IMR-90 (cell line): ENCODE measurements at regions not wholly inside any gene's neighbourhood (a gene's known extent, or its start where the extent isn't known, plus 50 kb on each side); places are given as distances from the start of the nearest gene placed in this dataset.

Source experiments
- ATAC-seq: fragments of 200-7000 bp; cut with Tn5 transposase; 2 replicates; pipeline ENCODE4 v1.9.1; 2020; ENCODE audit warnings: low read depth, mild to moderate bottlenecking, moderate library complexity
- BruUV-seq: library from RNA; stranded (reverse); fragments of 400-500 nt; replicated peaks from 2 replicates; lab custom pipeline; 2021; lab: Mats Ljungman, UMichigan
- CTCF ChIA-PET: fragments of 300-600 bp; formaldehyde crosslinking; extraction: SDS; loops from one replicate; lab custom pipeline; 2021; ENCODE audit warnings: antibody characterized with exemption; lab: Yijun Ruan, JAX
- POLR2A ChIA-PET: fragments of 300-600 bp; sonication (Branson Sonifier 250); formaldehyde crosslinking; loops from one replicate; lab custom pipeline; 2022; ENCODE audit warnings: antibody characterized with exemption; ENCODE audit not compliant: unreplicated experiment; lab: Charles Lee
- DNase-seq: peaks from one replicate; pipeline ENCODE4 v3.0.0; 2013
- H2AFZ ChIP-seq: replicated peaks from 2 replicates; pipeline ENCODE3; 2013; ENCODE audit warnings: low read length, mild to moderate bottlenecking; ENCODE audit not compliant: poor library complexity
- H2AK5ac ChIP-seq: 2 replicates; pipeline ENCODE4 v1.6.1; 2013; ENCODE audit warnings: low read depth, low read length, inconsistent platforms
- H2AK9ac ChIP-seq: replicated peaks from 2 replicates; pipeline ENCODE3; 2013; ENCODE audit warnings: mild to moderate bottlenecking, low read depth, low read length, moderate library complexity; ENCODE audit not compliant: poor library complexity
- H2BK120ac ChIP-seq: 2 replicates; pipeline ENCODE4 v1.6.1; 2013; ENCODE audit warnings: low read depth, low read length, inconsistent platforms
- H2BK15ac ChIP-seq: 3 replicates; pipeline ENCODE4 v1.6.1; 2013; ENCODE audit warnings: low read depth, low read length, inconsistent platforms
- H2BK20ac ChIP-seq: 2 replicates; pipeline ENCODE4 v1.6.1; 2013; ENCODE audit warnings: low read depth, mild to moderate bottlenecking, inconsistent platforms, low read length, moderate library complexity
- H2BK5ac ChIP-seq: 2 replicates; pipeline ENCODE4 v1.6.1; 2013; ENCODE audit warnings: mild to moderate bottlenecking, low read depth, low read length, inconsistent platforms; ENCODE audit not compliant: poor library complexity, severe bottlenecking
- H3K14ac ChIP-seq: replicated peaks from 2 replicates; pipeline ENCODE4 v1.6.1; 2013; ENCODE audit warnings: low read depth, low read length, inconsistent platforms
- H3K18ac ChIP-seq: 2 replicates; pipeline ENCODE4 v1.6.1; 2013; ENCODE audit warnings: low read depth, low read length, control low read depth
- H3K23ac ChIP-seq: 2 replicates; pipeline ENCODE4 v1.6.1; 2013; ENCODE audit warnings: low read depth, low read length, inconsistent platforms
- H3K27ac ChIP-seq: 2 replicates; pipeline ENCODE4 v1.5.1; 2013; ENCODE audit warnings: mild to moderate bottlenecking, control low read depth, low read length; ENCODE audit not compliant: insufficient read depth
- H3K27me3 ChIP-seq: 2 replicates; pipeline ENCODE4 v1.6.1; 2013; ENCODE audit warnings: low read length; ENCODE audit not compliant: control insufficient read depth, insufficient read depth
- H3K36me3 ChIP-seq: 2 replicates; pipeline ENCODE4 v1.6.1; 2013; ENCODE audit warnings: low read length, mixed read lengths; ENCODE audit not compliant: control insufficient read depth, insufficient read depth
- H3K4ac ChIP-seq: 2 replicates; pipeline ENCODE4 v1.6.1; 2013; ENCODE audit warnings: low read depth, low read length, inconsistent platforms
- H3K4me1 ChIP-seq: 2 replicates; pipeline ENCODE4 v1.6.1; 2013; ENCODE audit warnings: low read length, mixed read lengths; ENCODE audit not compliant: control insufficient read depth, insufficient read depth
- H3K4me2 ChIP-seq: 2 replicates; pipeline ENCODE4 v1.6.1; 2013; ENCODE audit warnings: low read depth, mild to moderate bottlenecking, control low read depth, low read length, moderate library complexity
- H3K4me3 ChIP-seq: 2 replicates; pipeline ENCODE4 v1.5.1; 2013; ENCODE audit warnings: low read depth, mild to moderate bottlenecking, control low read depth, low read length, moderate library complexity; ENCODE audit not compliant: insufficient read depth
- H3K56ac ChIP-seq: 2 replicates; pipeline ENCODE4 v1.6.1; 2013; ENCODE audit warnings: low read length, inconsistent platforms; ENCODE audit not compliant: insufficient read depth; ENCODE audit errors: extremely low read depth
- H3K79me1 ChIP-seq, 2 experiments: 2 replicates each; pipeline ENCODE4 v1.6.1; 2013; ENCODE audit warnings: low read length in 2 of 2, inconsistent platforms in 1 of 2, low read depth in 1 of 2
- H3K9ac ChIP-seq: 2 replicates; pipeline ENCODE4 v1.6.1; 2013; ENCODE audit warnings: low read depth, low read length, control low read depth
- H3K9me1 ChIP-seq: 2 replicates; pipeline ENCODE4 v1.6.1; 2013; ENCODE audit warnings: low read length, inconsistent platforms; ENCODE audit not compliant: insufficient read depth
- H3K9me3 ChIP-seq: 2 replicates; pipeline ENCODE4 v1.6.1; 2013; ENCODE audit warnings: low read length; ENCODE audit not compliant: control insufficient read depth, insufficient read depth
- H4K20me1 ChIP-seq: 2 replicates; pipeline ENCODE4 v1.6.1; 2013; ENCODE audit warnings: low read length, inconsistent platforms; ENCODE audit not compliant: insufficient read depth
- H4K5ac ChIP-seq: 2 replicates; pipeline ENCODE4 v1.6.1; 2013; ENCODE audit warnings: mild to moderate bottlenecking, low read depth, low read length, control low read depth
- H4K8ac ChIP-seq, 2 experiments: 2 replicates each; pipeline ENCODE4 v1.6.1; 2013; ENCODE audit warnings: low read depth in 2 of 2, low read length in 2 of 2, control low read depth in 1 of 2, inconsistent platforms in 1 of 2
- H4K91ac ChIP-seq: 2 replicates; pipeline ENCODE4 v1.6.1; 2013; ENCODE audit warnings: low read depth, low read length, inconsistent platforms; ENCODE audit not compliant: insufficient read depth
- CTCF ChIP-seq: conservative IDR thresholded peaks from 2 replicates; pipeline ENCODE4 v1.5.1; 2012; ENCODE audit warnings: mild to moderate bottlenecking, low read depth, low read length, improper control_type of control experiment
- FOS ChIP-seq: fragments of 150-350 bp; IDR thresholded peaks from 2 replicates; pipeline ENCODE4 v1.6.1; 2016; ENCODE audit warnings: low read depth, low read length
- MAFK ChIP-seq: IDR thresholded peaks from 2 replicates; pipeline ENCODE4 v1.6.1; 2012; ENCODE audit warnings: low read depth, low read length, improper control_type of control experiment
- MAZ ChIP-seq: IDR thresholded peaks from 2 replicates; pipeline ENCODE4 v1.6.1; 2012; ENCODE audit warnings: low read depth, mild to moderate bottlenecking, low read length, improper control_type of control experiment, moderate library complexity, borderline replicate concordance
- MXI1 ChIP-seq: IDR thresholded peaks from 2 replicates; pipeline ENCODE4 v1.6.1; 2012; ENCODE audit warnings: low read depth, mild to moderate bottlenecking, low read length, moderate library complexity, borderline replicate concordance
- SMC3 ChIP-seq: fragments of 150-350 bp; IDR thresholded peaks from 2 replicates; pipeline ENCODE4 v1.6.1; 2016; ENCODE audit warnings: low read depth, mild to moderate bottlenecking, antibody characterized with exemption, low read length, moderate library complexity
- WGBS, 2 experiments: methylation state at CpG; one replicate each; pipeline versions ENCODE4 v1.1.5 to v1.1.7; 2013; ENCODE audit warnings: missing lambda C conversion rate in 2 of 2; ENCODE audit not compliant: insufficient read length in 1 of 2; ENCODE audit errors: extremely low coverage in 2 of 2; 5-methylcytosine and 5-hydroxymethylcytosine counted together
- dilution Hi-C: fragments of 300-500 bp; cut with HindIII; formaldehyde crosslinking; loops from one replicate; pipeline ENCODE4 v1.14.3; 2018; ENCODE audit warnings: low sequenced_read_pairs; ENCODE audit not compliant: unreplicated experiment
- in situ Hi-C: fragments of 300-500 bp; cut with MboI; formaldehyde crosslinking; loops from 3 replicates; pipeline ENCODE4 v1.14.3; 2019; ENCODE audit warnings: low sequenced_read_pairs, inconsistent platforms, mixed read lengths
- intact Hi-C: fragments of 100-400 bp; cut with micrococcal nuclease; formaldehyde crosslinking; loops from 2 replicates; pipeline ENCODE4 v1.10.0; 2022

- POLR2A ChIA-PET, result no interaction called here
- Histone ChIP-seq H4K91ac (no peak overlapping the region), H3K79me1 (no peaks in the 10 kb centered on the region), H3K23ac (no peak overlapping the region), H4K8ac (0 out of 4 replicates have a peak overlapping the region, but pooled peaks of 1 of the 2 experiments have one; percentile 12), H3K9me3 (no peaks in the 10 kb centered on the region), H4K5ac (no peak overlapping the region), H2AK5ac (no peak overlapping the region), H3K4me3 (no peak overlapping the region), H3K9ac (no peak overlapping the region), H2BK15ac (peak overlapping the region; percentile 44; the same call in 1 of the 3 replicates), H3K18ac (peak overlapping the region; percentile 10; the same call in 1 of the 2 replicates), H2BK120ac (peak overlapping the region; percentile 28), H3K9me1 (no peaks in the 10 kb centered on the region), H2AFZ (no peak overlapping the region), H3K4me2 (no peak overlapping the region), H2AK9ac (no peak overlapping the region), H3K56ac (no peak overlapping the region), H3K14ac (no peak overlapping the region), H3K27ac (no peak overlapping the region), H3K27me3 (no peaks in the 10 kb centered on the region), H3K4ac (no peak overlapping the region; the same call in 1 of the 2 replicates), H4K20me1 (no peaks in the 10 kb centered on the region), H2BK5ac (no peak overlapping the region), H2BK20ac (peak overlapping the region; percentile 30; the same call in 1 of the 2 replicates), H3K4me1 (peaks cover 1% of the 10 kb centered on the region; the same call in 1 of the 2 replicates), H3K36me3 (no peaks in the 10 kb centered on the region)
- BruUV-seq, result no TSS peak
- ATAC-seq (no peak; the same call in 1 of the 2 replicates), DNase-seq (no peak)
- TF ChIP-seq MXI1 (no peak), MAFK (no peak), CTCF (no peak), MAZ (no peak), FOS (no peak), SMC3 (no peak)
- WGBS, 2 experiments, result no CpG with 5 or more reads among the region's 5 CpGs
- in situ Hi-C loops, result no loop called here
- dilution Hi-C loops, result no loop called here
- CTCF ChIA-PET, result no interaction called here
- intact Hi-C loops, result no loop called here
Measured at GRCh38 chr1:218568962-218569550, 223.9 kb downstream of the TGFB2 start.
